ENCODE measurements at regions not wholly inside any gene's neighbourhood (a gene's known extent, or its start where the extent isn't known, plus 50 kb on each side); places are given as distances from the start of the nearest gene placed in this dataset.

DNA sequence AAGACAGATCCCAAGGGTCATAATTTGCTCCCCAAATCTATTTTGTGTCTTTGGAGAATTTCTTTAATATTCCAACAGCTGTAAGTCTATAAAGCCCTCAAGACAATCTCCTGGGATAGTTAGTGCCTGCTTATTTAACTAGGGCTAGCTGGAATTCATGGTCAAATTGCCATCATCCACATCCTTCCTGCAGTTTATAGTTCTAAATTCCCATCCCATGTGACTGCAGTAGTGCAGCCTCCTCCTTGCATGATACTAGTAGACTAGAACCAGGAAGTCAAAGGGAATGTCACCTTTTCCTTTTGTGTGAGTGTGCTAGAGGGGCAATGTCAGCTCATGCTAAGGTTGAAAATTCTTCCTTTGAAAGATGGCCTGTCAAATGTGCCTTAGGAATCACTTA lies 214.8 kb upstream of the PIK3R1 start:
- no peak for DNase-seq (ENCODE audit: low spot score)

DNA sequence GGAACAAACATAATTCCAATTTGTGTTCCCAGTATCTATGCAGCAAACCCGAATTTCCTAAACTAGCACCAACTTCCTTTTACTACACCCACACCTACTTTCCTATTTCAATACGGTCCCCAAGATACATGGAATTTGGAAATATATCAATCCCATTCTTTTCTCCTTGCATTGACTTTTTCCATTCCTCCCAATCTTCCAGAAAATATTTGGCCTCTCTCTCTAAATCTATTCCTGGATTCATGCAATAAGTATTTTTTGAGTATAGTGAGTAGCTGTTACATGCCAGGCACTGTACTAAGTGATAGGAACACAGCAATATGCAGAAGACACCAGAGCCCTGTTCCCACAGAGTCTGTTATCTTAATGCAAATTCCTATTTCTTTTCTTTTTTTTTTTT lies 216.2 kb upstream of the PIK3R1 start:
- Histone ChIP-seq H3K4me3 (no peak overlapping the region), H3K27ac (peak overlapping the region in 1 of 2 donors; percentile 65)
- DNase-seq (ENCODE audit: low spot score), result no peak
- TF ChIP-seq, protein P1, sequence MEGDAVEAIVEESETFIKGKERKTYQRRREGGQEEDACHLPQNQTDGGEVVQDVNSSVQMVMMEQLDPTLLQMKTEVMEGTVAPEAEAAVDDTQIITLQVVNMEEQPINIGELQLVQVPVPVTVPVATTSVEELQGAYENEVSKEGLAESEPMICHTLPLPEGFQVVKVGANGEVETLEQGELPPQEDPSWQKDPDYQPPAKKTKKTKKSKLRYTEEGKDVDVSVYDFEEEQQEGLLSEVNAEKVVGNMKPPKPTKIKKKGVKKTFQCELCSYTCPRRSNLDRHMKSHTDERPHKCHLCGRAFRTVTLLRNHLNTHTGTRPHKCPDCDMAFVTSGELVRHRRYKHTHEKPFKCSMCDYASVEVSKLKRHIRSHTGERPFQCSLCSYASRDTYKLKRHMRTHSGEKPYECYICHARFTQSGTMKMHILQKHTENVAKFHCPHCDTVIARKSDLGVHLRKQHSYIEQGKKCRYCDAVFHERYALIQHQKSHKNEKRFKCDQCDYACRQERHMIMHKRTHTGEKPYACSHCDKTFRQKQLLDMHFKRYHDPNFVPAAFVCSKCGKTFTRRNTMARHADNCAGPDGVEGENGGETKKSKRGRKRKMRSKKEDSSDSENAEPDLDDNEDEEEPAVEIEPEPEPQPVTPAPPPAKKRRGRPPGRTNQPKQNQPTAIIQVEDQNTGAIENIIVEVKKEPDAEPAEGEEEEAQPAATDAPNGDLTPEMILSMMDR (IDR thresholded peaks at IDR 0.05), result no peak

More for the DNA sequence above, 214.8 kb upstream of the PIK3R1 start:
- no peak overlapping the region for H3K27ac ChIP-seq
- no peak overlapping the region for H3K4me3 ChIP-seq
- TF ChIP-seq, protein P1 (IDR thresholded peaks at IDR 0.05), result no peak

DNA sequence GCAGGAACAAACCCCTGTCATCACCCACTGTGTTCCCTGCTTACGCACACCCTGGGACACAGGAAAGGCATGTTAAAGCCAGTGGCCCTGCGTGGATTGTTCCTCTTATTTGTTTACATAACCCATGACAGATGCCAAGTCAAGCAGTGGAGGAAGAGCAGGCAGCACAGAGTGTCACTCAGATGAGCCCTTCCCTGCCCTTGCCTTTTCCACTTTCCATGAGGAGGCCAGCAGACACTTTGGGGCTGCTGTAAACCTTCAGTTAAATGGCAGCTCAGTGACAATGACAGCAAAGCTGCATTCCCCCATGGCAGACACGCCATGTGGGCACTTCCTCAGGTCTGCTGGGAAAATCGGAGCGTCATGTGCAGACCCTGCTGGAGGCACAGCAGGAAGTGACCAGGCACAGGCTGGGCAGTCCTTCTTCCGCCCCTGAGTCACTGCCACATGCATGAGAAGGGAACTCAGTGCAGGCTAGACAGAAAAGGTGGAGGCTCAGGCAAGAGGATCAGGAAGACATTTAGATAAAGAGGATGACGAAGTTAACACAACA lies 216.8 kb upstream of the PIK3R1 start:
- TF ChIP-seq, protein P1 (IDR thresholded peaks at IDR 0.05), result no peak
- H3K27ac ChIP-seq, result peak overlapping the region; percentile 19 to 65
- H3K4me3 ChIP-seq, result no peak overlapping the region
- DNase-seq (ENCODE audit: low spot score), result peak; percentile 79

DNA sequence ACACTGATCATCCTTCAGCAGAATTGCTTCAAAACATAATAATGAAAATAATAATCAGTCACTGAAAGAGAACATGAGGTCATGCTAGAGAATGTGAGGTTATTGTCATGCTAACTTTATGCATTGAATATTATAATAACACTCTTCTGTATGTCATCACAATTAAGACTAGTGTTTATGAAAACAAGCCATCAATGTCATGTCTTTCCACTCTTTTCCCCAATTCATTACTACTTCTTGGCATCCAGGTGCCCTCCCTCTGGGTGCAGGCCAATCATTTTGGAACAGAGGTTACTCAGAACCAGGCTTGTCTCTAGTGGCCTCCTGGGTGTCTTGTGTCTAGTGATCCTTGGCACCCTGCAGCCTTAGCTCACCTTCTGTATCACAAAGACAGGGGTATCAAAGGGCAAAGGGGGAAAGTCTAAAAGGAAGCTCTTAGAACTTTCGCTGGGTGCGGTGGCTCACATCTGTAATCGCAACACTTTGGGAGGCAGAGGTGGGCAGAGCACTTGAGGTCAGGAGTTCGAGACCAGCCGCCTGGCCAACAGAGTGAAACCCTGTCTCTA lies 217.6 kb upstream of the PIK3R1 start:
- no peak for DNase-seq (ENCODE audit: low spot score)
- TF ChIP-seq, protein P1 (IDR thresholded peaks at IDR 0.05), result no peak
- Histone ChIP-seq H3K27ac (no peak overlapping the region), H3K4me3 (no peak overlapping the region)

DNA sequence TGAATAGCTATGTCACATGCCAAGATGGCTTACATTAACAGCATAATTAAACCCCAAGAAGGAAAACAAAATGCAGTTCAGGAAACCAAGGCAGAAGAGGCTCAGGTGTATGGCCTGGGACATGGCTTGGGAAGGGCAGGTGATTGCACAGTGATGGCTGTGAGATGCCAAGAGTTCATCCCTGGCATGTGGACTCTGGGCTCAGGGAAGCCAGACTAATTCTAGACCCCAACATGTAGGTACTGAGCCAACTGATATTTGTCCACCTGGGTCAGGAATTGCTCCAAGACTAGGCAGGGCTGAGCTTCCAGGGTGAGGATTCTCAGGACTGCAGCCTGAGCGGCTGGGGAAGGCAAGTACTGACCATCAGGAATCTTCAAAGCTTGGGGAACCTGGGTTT lies 218.4 kb upstream of the PIK3R1 start:
- H3K4me3 ChIP-seq, result no peak overlapping the region
- TF ChIP-seq, protein P1 (IDR thresholded peaks at IDR 0.05), result no peak
- no peak overlapping the region for H3K27ac ChIP-seq
- no peak for DNase-seq (ENCODE audit: low spot score)

DNA sequence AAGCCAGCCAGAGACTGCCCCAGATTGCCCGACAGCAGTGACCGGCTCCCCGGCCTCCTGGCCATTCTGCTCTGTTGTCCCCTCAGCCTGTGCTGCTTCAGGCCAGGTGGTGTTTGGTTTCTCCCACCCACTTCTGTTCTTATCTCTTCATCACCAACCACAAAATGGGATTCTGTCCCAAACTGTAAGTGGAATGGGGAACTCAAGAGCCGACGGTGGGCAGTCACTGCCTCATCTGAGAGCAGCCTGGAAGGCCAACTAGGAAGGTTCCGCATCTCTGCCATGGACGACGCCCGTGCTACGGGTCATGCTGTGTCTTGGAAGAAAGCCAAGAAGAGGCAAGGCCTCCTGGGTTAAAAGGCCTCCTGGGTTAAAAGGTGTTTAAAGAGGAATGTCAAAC lies 219.0 kb upstream of the PIK3R1 start:
- DNase-seq (ENCODE audit: low spot score), result no peak
- Histone ChIP-seq H3K27ac (no peak overlapping the region), H3K4me3 (no peak overlapping the region)
- TF ChIP-seq, protein P1 (IDR thresholded peaks at IDR 0.05), result no peak

DNA sequence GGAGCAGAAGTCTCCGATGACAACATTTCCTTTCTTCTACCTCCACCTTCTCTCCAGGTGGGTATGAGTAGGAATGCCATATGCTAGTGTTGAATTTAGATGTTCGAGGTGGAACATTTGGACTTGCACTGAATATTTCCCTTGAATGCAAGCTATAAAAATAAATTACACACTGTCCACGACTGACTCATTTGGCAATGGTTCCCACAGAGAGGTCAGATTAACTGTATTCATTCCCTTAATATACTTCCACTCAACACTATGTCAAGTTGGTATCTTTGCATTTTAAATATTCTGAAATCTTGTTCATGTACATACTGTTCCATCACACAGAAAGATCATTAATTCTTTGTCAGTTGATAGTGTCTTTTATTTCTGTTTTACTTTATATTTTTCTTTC lies 222.6 kb upstream of the PIK3R1 start:
- DNase-seq (ENCODE audit: low spot score), result no peak

More for the DNA sequence above, 222.6 kb upstream of the PIK3R1 start:
- Histone ChIP-seq H3K4me3 (no peak overlapping the region), H3K27ac (no peak overlapping the region)
- TF ChIP-seq, protein P1 (IDR thresholded peaks at IDR 0.05), result no peak
